Esophagus squamous epithelium (tissue), 5 donors: ENCODE measurements at regions not wholly inside any gene's neighbourhood (a gene's known extent, or its start where the extent isn't known, plus 50 kb on each side); places are given as distances from the start of the nearest gene placed in this dataset.
"Not testable (repeated sequence)": the region's sequence is repeated elsewhere in the genome, so short reads cannot be mapped to it uniquely, and the experiment has no call there.

ENCODE experiments used
- DNase-seq: peaks from one replicate; lab custom pipeline; 2025; lab: John Stamatoyannopoulos, UW
- H3K27ac ChIP-seq, 4 donors: fragments of 200-600 bp; sonication (generic); one replicate each; pipeline ENCODE4 v1.5.1; 2016 to 2019; ENCODE audit warnings: mild to moderate bottlenecking in 1 of 4
- H3K27me3 ChIP-seq, 4 donors: fragments of 200-600 bp; sonication (generic); 1 replicate in 3 of 4; 2 replicates in 1 of 4; pipeline versions ENCODE4 v1.5.1 to v1.6.0; 2017 to 2021; ENCODE audit warnings: antibody characterized with exemption in 1 of 4
- H3K36me3 ChIP-seq, 3 donors: fragments of 200-600 bp; sonication (generic); one replicate each; pipeline ENCODE4 v1.5.1; 2016 to 2019
- H3K4me1 ChIP-seq, 3 donors: fragments of 200-600 bp; sonication (generic); one replicate each; pipeline ENCODE4 v1.5.1; 2017 to 2019
- H3K4me3 ChIP-seq, 4 donors: fragments of 200-600 bp; sonication (generic); 1 replicate in 3 of 4; 2 replicates in 1 of 4; pipeline ENCODE4 v1.5.1; 2016 to 2019; ENCODE audit warnings: mild to moderate bottlenecking in 2 of 4, moderate library complexity in 1 of 4
- H3K9me3 ChIP-seq, 3 donors: fragments of 200-600 bp; sonication (generic); one replicate each; pipeline ENCODE4 v1.5.1; 2016 to 2019
- POLR2A ChIP-seq, 4 donors: fragments of 450-650 bp; IDR thresholded peaks; one replicate each; pipeline ENCODE4 v1.6.1; 2017; ENCODE audit warnings: antibody characterized with exemption in 4 of 4, mild to moderate bottlenecking in 4 of 4, moderate library complexity in 3 of 4
- WGBS, 2 donors: methylation state at CpG; one replicate each; pipeline ENCODE4 v1.1.5; 2018; 5-methylcytosine and 5-hydroxymethylcytosine counted together
- intact Hi-C: fragments of 100-400 bp; cut with DNase I; formaldehyde crosslinking; loops from one replicate; pipeline ENCODE4 v1.15.0; 2022
- TF ChIP-seq, protein P1 (sequence below), 6 experiments: fragments of 450-650 bp in 4 of 6; fragments of 200-600 bp in 2 of 6; sonication (generic) in 2 of 6; IDR thresholded peaks; one replicate each; pipeline ENCODE4 v1.5.1; 2016 to 2019; ENCODE audit warnings: antibody characterized with exemption in 6 of 6, mild to moderate bottlenecking in 4 of 6, moderate library complexity in 4 of 6
- donor health status: DM: yes; HTN: yes; CAD: no.

DNA sequence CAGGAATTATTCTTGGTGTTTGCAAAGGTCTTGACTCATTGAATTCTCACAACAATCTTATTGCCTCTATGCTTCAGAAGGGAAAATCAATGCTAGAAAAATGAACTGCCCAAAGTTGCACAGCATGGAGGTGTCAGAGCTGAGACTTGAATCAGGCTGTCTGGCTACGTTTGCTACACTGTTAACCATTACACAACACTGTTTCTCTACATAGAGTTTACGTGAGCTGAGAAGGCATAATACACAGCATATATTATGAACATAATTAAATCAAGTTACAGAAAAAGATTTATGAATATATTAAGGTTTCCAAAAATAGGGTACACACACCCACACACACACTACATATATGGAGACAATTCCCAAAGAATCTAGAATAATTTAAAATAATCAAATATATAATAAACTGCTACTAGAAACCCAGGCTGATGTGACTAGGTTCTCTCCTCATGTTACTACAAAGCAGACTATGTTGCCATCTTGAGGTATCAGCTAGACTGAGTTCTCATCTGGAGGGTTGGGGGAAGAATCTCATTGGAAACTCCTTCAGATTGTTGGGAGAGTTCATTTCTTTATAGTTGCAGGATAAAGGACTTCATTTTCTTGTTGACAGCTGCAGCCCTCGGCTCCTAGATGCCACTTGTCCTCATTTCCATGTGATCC, 1270.5 kb downstream of the ARAP2 start:
- H3K4me3 ChIP-seq, result no peak overlapping the region
- H3K36me3 ChIP-seq, result no peaks in the 10 kb centered on the region
- H3K4me1 ChIP-seq, result no peaks in the 10 kb centered on the region
- H3K27ac ChIP-seq, result no peak overlapping the region
- intact Hi-C loops, result no loop called here
- DNase-seq, result no peak
- 47 to 58% methylated on average over 3 of the region's 3 CpGs for WGBS, 2 donors
- H3K9me3 ChIP-seq, result no peaks in the 10 kb centered on the region
- no peaks in the 10 kb centered on the region for H3K27me3 ChIP-seq
- TF ChIP-seq, protein P1, sequence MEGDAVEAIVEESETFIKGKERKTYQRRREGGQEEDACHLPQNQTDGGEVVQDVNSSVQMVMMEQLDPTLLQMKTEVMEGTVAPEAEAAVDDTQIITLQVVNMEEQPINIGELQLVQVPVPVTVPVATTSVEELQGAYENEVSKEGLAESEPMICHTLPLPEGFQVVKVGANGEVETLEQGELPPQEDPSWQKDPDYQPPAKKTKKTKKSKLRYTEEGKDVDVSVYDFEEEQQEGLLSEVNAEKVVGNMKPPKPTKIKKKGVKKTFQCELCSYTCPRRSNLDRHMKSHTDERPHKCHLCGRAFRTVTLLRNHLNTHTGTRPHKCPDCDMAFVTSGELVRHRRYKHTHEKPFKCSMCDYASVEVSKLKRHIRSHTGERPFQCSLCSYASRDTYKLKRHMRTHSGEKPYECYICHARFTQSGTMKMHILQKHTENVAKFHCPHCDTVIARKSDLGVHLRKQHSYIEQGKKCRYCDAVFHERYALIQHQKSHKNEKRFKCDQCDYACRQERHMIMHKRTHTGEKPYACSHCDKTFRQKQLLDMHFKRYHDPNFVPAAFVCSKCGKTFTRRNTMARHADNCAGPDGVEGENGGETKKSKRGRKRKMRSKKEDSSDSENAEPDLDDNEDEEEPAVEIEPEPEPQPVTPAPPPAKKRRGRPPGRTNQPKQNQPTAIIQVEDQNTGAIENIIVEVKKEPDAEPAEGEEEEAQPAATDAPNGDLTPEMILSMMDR (IDR thresholded peaks at IDR 0.05), result no peak
- TF ChIP-seq POLR2A (IDR thresholded peaks at IDR 0.05), result no peak

DNA sequence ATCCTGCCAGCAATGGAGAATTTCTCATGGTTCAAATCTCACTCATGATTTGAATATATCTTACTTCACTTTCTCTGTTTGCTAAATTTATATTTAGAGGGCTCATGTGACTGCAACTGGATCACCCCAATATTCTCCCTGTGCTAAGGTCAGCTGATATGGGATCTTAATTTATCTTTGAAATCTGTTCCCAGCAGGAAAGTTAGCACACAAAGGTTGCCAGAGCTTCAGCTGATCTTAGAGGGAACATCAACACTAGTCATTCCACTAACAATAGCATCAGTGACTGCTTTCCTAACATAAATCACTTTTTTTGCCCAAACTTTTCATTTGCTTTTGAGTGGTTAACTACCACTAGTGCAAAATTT, 1270.0 kb downstream of the ARAP2 start:
- TF ChIP-seq, protein P1 (IDR thresholded peaks at IDR 0.05), result no peak
- no peak for TF ChIP-seq POLR2A (IDR thresholded peaks at IDR 0.05)
- DNase-seq, result no peak
- H3K9me3 ChIP-seq, result no peaks in the 10 kb centered on the region
- no peak overlapping the region for H3K27ac ChIP-seq
- no peaks in the 10 kb centered on the region for H3K27me3 ChIP-seq
- intact Hi-C loops, result no loop called here
- H3K4me3 ChIP-seq, result no peak overlapping the region
- H3K36me3 ChIP-seq, result no peaks in the 10 kb centered on the region
- no peaks in the 10 kb centered on the region for H3K4me1 ChIP-seq

DNA sequence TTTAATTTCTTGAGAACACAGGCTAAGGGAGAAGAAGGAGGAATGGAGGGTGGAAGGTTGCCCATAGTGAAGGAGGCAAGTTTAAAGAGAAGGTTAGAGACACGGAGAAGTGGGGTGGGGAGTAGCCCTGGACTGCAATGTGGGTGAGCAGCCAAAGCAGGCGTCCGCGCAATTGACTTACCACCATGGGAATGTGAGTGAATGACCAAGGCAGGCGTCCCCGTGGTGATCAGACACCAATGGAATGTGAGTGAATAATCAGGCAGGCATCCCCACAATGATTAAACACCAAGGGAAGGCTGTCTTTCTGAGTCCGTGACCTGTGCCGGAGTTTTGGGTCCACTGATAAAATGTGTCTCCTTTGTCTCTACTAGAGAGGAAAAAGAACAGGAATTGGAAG, 1223.1 kb downstream of the ARAP2 start:
- H3K36me3 ChIP-seq, DNase-seq, H3K4me1 ChIP-seq, intact Hi-C loops, H3K4me3 ChIP-seq, H3K27me3 ChIP-seq, H3K9me3 ChIP-seq, H3K27ac ChIP-seq: not testable (repeated sequence)
- 84 to 92% methylated on average over 8 of the region's 8 CpGs for WGBS, 2 donors

DNA sequence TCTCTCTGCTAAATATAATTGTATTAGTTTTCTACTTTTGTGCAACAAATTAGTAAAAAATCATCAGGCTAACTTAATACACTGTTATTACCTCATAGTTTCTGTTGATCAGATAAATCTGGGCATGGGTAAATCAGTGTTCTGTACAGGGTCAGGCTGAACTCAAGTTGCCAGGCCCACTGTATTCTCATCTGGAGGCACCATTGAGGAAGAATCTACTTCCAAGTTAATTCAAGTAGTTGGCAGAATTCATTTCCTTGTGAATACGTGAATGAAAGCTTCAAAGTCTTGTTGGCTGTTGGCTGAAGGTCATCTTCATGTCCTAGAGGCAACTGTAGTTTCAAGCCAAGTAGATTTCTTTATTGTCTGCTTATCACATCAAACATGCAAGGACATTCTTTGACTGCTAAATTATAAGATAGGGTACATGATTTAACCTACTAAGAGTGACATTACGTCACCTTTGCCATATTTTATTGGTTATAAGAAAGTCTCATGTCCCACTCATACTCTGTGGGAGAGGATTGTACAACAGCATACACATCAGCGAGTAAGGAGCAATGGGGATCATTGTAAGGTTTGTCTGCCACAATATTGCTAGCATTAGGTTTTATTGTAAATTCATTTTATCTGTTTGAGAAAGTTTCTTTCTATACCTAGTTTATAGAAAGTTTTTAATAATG, 1219.0 kb downstream of the ARAP2 start:
- TF ChIP-seq POLR2A (IDR thresholded peaks at IDR 0.05), result no peak
- TF ChIP-seq, protein P1 (IDR thresholded peaks at IDR 0.05), result no peak
- DNase-seq, result no peak
- Histone ChIP-seq H3K27me3 (no peaks in the 10 kb centered on the region), H3K36me3 (no peaks in the 10 kb centered on the region), H3K9me3 (no peaks in the 10 kb centered on the region), H3K27ac (no peak overlapping the region), H3K4me3 (no peak overlapping the region), H3K4me1 (no peaks in the 10 kb centered on the region)
- 54 to 55% methylated on average over 3 of the region's 3 CpGs for WGBS, 2 donors
- intact Hi-C loops, result no loop called here

DNA sequence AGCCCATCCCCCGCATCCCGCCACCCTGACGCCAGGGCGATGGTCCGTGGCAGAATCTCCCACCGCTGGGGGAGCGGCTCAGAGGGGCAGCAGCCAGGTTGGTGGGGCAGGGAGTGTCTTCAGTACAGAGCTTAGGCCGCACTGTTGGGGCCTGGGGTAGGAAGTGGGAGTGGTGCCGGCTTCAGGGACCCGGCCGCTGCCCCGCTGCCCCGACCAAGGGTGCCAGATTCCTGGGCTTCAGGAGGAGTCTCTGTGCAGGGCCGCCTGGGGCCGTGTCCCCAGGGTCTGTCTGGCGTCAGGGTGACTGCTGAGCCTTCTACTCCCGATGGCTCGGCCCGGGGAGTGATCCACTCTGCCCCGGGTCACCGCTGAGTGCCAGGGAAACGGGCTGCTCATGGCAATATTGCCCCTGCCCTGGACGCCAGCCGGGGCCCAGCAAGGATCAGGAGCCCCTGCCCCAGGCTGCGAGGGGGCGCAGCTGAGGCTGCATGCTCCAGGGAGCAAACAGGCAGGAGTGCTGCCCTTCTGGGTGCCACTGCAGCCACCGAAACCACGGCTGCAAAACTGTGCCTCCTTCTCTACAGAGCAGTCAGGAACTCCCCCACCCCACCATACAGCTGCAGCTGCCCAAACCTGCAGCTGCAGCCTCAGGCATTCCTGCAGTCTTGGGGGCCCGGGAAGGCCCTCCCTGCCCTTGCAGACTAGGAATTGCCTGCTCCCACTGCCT, 1206.1 kb downstream of the ARAP2 start:
- Histone ChIP-seq H3K9me3 (peaks cover 0 to 11% (median 6%) of the 10 kb centered on the region in 3 donors), H3K4me1 (no peaks in the 10 kb centered on the region), H3K27me3 (no peaks in the 10 kb centered on the region), H3K4me3 (no peak overlapping the region), H3K36me3 (no peaks in the 10 kb centered on the region), H3K27ac (no peak overlapping the region)
- no peak for TF ChIP-seq POLR2A (IDR thresholded peaks at IDR 0.05)
- TF ChIP-seq, protein P1 (IDR thresholded peaks at IDR 0.05), result no peak
- DNase-seq, result no peak
- WGBS, 2 donors, result 87% methylated on average over 7 of the region's 29 CpGs; no CpG with 5 or more reads in 1 of the 2 donors
- intact Hi-C loops, result no loop called here
